ENCODE measurements at regions not wholly inside any gene's neighbourhood (a gene's known extent, or its start where the extent isn't known, plus 50 kb on each side); places are given as distances from the start of the nearest gene placed in this dataset.

GRCh38 chr6:21804941-21805610 lies 211.5 kb downstream of the SOX4 start:
- BruUV-seq (replicated peaks): no TSS peak
- Histone ChIP-seq H3K4me1 (ENCODE audit: control insufficient read depth, insufficient read depth, low read length) (peaks cover 56% of the 10 kb centered on the region), H3K27ac (ENCODE audit: low read length) (peak overlapping the region; percentile 80; the same call in 1 of the 2 replicates), H3K36me3 (ENCODE audit: control insufficient read depth, insufficient read depth, low read length) (no peaks in the 10 kb centered on the region), H3K4me3 (ENCODE audit: low read depth in 2 of 2, low read length in 2 of 2) (no peak overlapping the region), H3K9me3 (ENCODE audit: control insufficient read depth, insufficient read depth, low read depth, low read length) (no peaks in the 10 kb centered on the region), H3K27me3 (ENCODE audit: control insufficient read depth, insufficient read depth, low read length) (no peaks in the 10 kb centered on the region)
- DNase-seq (ENCODE audit: low read depth, low spot score): no peak
- ChIA-PET CTCF (no interaction called here), POLR2A (interaction anchor here (0.5 to 0.6 kb wide), 2 partner anchors 105 to 1192 kb away, joined by 3 to 8 read pairs; no protein-coding TSS in a partner anchor)
- TF ChIP-seq POLR2AphosphoS5 (IDR thresholded peaks at IDR 0.05; ENCODE audit: low read depth, low read length) (no peak), REST (IDR thresholded peaks at IDR 0.05; ENCODE audit: insufficient read depth in 1 of 2, low read depth in 2 of 2, low read length in 1 of 2) (no peak), CTCF (IDR thresholded peaks at IDR 0.05) (no peak), TCF7L2 (IDR thresholded peaks at IDR 0.05; ENCODE audit: low read depth, low read length) (no peak), SIN3A (IDR thresholded peaks at IDR 0.05; ENCODE audit: borderline replicate concordance, insufficient read depth, low read depth, low read length) (no peak)
- no peak for ATAC-seq
- intact Hi-C loops (cut with micrococcal nuclease; ENCODE audit: unreplicated experiment): loop anchor here (10.0 kb wide), 1 partner anchor 210 kb away; the partner anchor contains the start of gene SOX4
- in situ Hi-C loops (cut with HindIII; ENCODE audit: low pct_unique_long_range_greater_than_20kb, low sequenced_read_pairs): no loop called here

GRCh38 chr6:21807299-21808044 lies 213.9 kb downstream of the SOX4 start:
- POLR2A ChIA-PET: interaction anchor here (0.5 to 0.6 kb wide), 2 partner anchors 41 to 211 kb away, joined by 5 to 6 read pairs; no protein-coding TSS in a partner anchor
- intact Hi-C loops (cut with micrococcal nuclease; ENCODE audit: unreplicated experiment) (loop anchor here (10.0 kb wide), 1 partner anchor 213 kb away; the partner anchor contains the start of gene SOX4), in situ Hi-C loops (cut with HindIII; ENCODE audit: low pct_unique_long_range_greater_than_20kb, low sequenced_read_pairs) (no loop called here)
- ATAC-seq (no peak), DNase-seq (ENCODE audit: low read depth, low spot score) (no peak)
- Histone ChIP-seq H3K4me3 (ENCODE audit: low read depth in 2 of 2, low read length in 2 of 2) (peak overlapping the region in 1 of 2 experiments; percentile 19; a peak in 1 of 4 replicates), H3K27me3 (ENCODE audit: control insufficient read depth, insufficient read depth, low read length) (no peaks in the 10 kb centered on the region), H3K36me3 (ENCODE audit: control insufficient read depth, insufficient read depth, low read length) (no peaks in the 10 kb centered on the region), H3K4me1 (ENCODE audit: control insufficient read depth, insufficient read depth, low read length) (peaks cover 32% of the 10 kb centered on the region), H3K9me3 (ENCODE audit: control insufficient read depth, insufficient read depth, low read depth, low read length) (no peaks in the 10 kb centered on the region), H3K27ac (ENCODE audit: low read length) (peak overlapping the region; percentile 97)
- no TSS peak for BruUV-seq (replicated peaks)
- CTCF ChIA-PET: no interaction called here
- TF ChIP-seq POLR2AphosphoS5 (IDR thresholded peaks at IDR 0.05; ENCODE audit: low read depth, low read length): no peak
- no peak for TF ChIP-seq TCF7L2 (IDR thresholded peaks at IDR 0.05; ENCODE audit: low read depth, low read length)
- no peak for TF ChIP-seq REST (IDR thresholded peaks at IDR 0.05; ENCODE audit: insufficient read depth in 1 of 2, low read depth in 2 of 2, low read length in 1 of 2)
- no peak for TF ChIP-seq CTCF (IDR thresholded peaks at IDR 0.05)
- no peak for TF ChIP-seq SIN3A (IDR thresholded peaks at IDR 0.05; ENCODE audit: borderline replicate concordance, insufficient read depth, low read depth, low read length)
